IPS-15b (cell line): ENCODE measurements at regions not wholly inside any gene's neighbourhood (a gene's known extent, or its start where the extent isn't known, plus 50 kb on each side); places are given as distances from the start of the nearest gene placed in this dataset.

Source experiments
- H3K27me3 ChIP-seq: one replicate; pipeline ENCODE4 v1.6.1; 2013; ENCODE audit warnings: low read length; ENCODE audit not compliant: control insufficient read depth, insufficient read depth
- H3K36me3 ChIP-seq: one replicate; pipeline ENCODE4 v1.6.1; 2013; ENCODE audit warnings: low read length; ENCODE audit not compliant: control insufficient read depth, insufficient read depth
- H3K4me1 ChIP-seq: one replicate; pipeline ENCODE4 v1.6.1; 2013; ENCODE audit warnings: mild to moderate bottlenecking, low read length; ENCODE audit not compliant: control insufficient read depth, insufficient read depth
- H3K4me3 ChIP-seq: one replicate; pipeline ENCODE4 v1.5.1; 2013; ENCODE audit warnings: low read depth, low read length
- H3K9ac ChIP-seq: one replicate; pipeline ENCODE4 v1.6.1; 2013; ENCODE audit warnings: low read depth, mild to moderate bottlenecking, low read length
- H3K9me3 ChIP-seq: one replicate; pipeline ENCODE4 v1.6.1; 2013; ENCODE audit warnings: mild to moderate bottlenecking, low read length; ENCODE audit not compliant: control insufficient read depth, insufficient read depth

- Histone ChIP-seq H3K9me3 (no peaks in the 10 kb centered on the region), H3K36me3 (no peaks in the 10 kb centered on the region), H3K9ac (no peak overlapping the region), H3K27me3 (no peaks in the 10 kb centered on the region), H3K4me1 (peaks cover 6% of the 10 kb centered on the region), H3K4me3 (no peak overlapping the region)
Measured at GRCh38 chr1:216997831-216998230, 274.6 kb upstream of the ESRRG start.

GRCh38 chr1:216997069-216997468 is 273.8 kb upstream of the ESRRG start:
- H3K9ac ChIP-seq: no peak overlapping the region
- H3K9me3 ChIP-seq: no peaks in the 10 kb centered on the region
- no peaks in the 10 kb centered on the region for H3K27me3 ChIP-seq
- peaks cover 6% of the 10 kb centered on the region for H3K4me1 ChIP-seq
- H3K4me3 ChIP-seq: no peak overlapping the region
- H3K36me3 ChIP-seq: no peaks in the 10 kb centered on the region

GRCh38 chr1:216984536-216984935 is 261.3 kb upstream of the ESRRG start:
- Histone ChIP-seq H3K9me3 (no peaks in the 10 kb centered on the region), H3K9ac (no peak overlapping the region), H3K4me3 (no peak overlapping the region), H3K36me3 (no peaks in the 10 kb centered on the region), H3K4me1 (peaks cover 2% of the 10 kb centered on the region), H3K27me3 (no peaks in the 10 kb centered on the region)

- Histone ChIP-seq H3K4me3 (no peak overlapping the region), H3K4me1 (peaks cover 2% of the 10 kb centered on the region), H3K27me3 (no peaks in the 10 kb centered on the region), H3K9ac (no peak overlapping the region), H3K9me3 (no peaks in the 10 kb centered on the region), H3K36me3 (no peaks in the 10 kb centered on the region)
Measured at GRCh38 chr1:216983823-216984222, 260.6 kb upstream of the ESRRG start.

GRCh38 chr1:216961516-216961915 is 238.3 kb upstream of the ESRRG start:
- no peaks in the 10 kb centered on the region for H3K9me3 ChIP-seq
- no peak overlapping the region for H3K9ac ChIP-seq
- H3K4me1 ChIP-seq: no peaks in the 10 kb centered on the region
- no peaks in the 10 kb centered on the region for H3K27me3 ChIP-seq
- H3K36me3 ChIP-seq: no peaks in the 10 kb centered on the region
- H3K4me3 ChIP-seq: no peak overlapping the region

GRCh38 chr1:216960716-216961115 is 237.5 kb upstream of the ESRRG start:
- no peaks in the 10 kb centered on the region for H3K9me3 ChIP-seq
- no peaks in the 10 kb centered on the region for H3K27me3 ChIP-seq
- H3K9ac ChIP-seq: no peak overlapping the region
- H3K36me3 ChIP-seq: no peaks in the 10 kb centered on the region
- H3K4me1 ChIP-seq: no peaks in the 10 kb centered on the region
- H3K4me3 ChIP-seq: no peak overlapping the region

- Histone ChIP-seq H3K27me3 (no peaks in the 10 kb centered on the region), H3K36me3 (no peaks in the 10 kb centered on the region), H3K4me3 (no peak overlapping the region), H3K9ac (no peak overlapping the region), H3K9me3 (no peaks in the 10 kb centered on the region), H3K4me1 (no peaks in the 10 kb centered on the region)
Measured at GRCh38 chr1:216958569-216958968, 235.3 kb upstream of the ESRRG start.

GRCh38 chr1:216953495-216953894 is 230.3 kb upstream of the ESRRG start:
- Histone ChIP-seq H3K4me1 (peaks cover 16% of the 10 kb centered on the region), H3K4me3 (no peak overlapping the region), H3K9me3 (no peaks in the 10 kb centered on the region), H3K36me3 (no peaks in the 10 kb centered on the region), H3K27me3 (no peaks in the 10 kb centered on the region), H3K9ac (no peak overlapping the region)

GRCh38 chr1:216952864-216953263 is 229.6 kb upstream of the ESRRG start:
- peaks cover 18% of the 10 kb centered on the region for H3K4me1 ChIP-seq
- H3K9me3 ChIP-seq: no peaks in the 10 kb centered on the region
- H3K4me3 ChIP-seq: no peak overlapping the region
- no peak overlapping the region for H3K9ac ChIP-seq
- H3K27me3 ChIP-seq: no peaks in the 10 kb centered on the region
- no peaks in the 10 kb centered on the region for H3K36me3 ChIP-seq

GRCh38 chr1:216945538-216946080 is 222.4 kb upstream of the ESRRG start:
- Histone ChIP-seq H3K36me3 (no peaks in the 10 kb centered on the region), H3K4me1 (peaks cover 22% of the 10 kb centered on the region), H3K27me3 (no peaks in the 10 kb centered on the region), H3K9ac (no peak overlapping the region), H3K4me3 (no peak overlapping the region), H3K9me3 (no peaks in the 10 kb centered on the region)

- no peaks in the 10 kb centered on the region for H3K27me3 ChIP-seq
- H3K4me3 ChIP-seq: no peak overlapping the region
- no peaks in the 10 kb centered on the region for H3K36me3 ChIP-seq
- H3K4me1 ChIP-seq: peaks cover 22% of the 10 kb centered on the region
- no peaks in the 10 kb centered on the region for H3K9me3 ChIP-seq
- no peak overlapping the region for H3K9ac ChIP-seq
Measured at GRCh38 chr1:216944864-216945510, 221.8 kb upstream of the ESRRG start.

- Histone ChIP-seq H3K36me3 (no peaks in the 10 kb centered on the region), H3K9ac (no peak overlapping the region), H3K27me3 (no peaks in the 10 kb centered on the region), H3K4me1 (peaks cover 27% of the 10 kb centered on the region), H3K4me3 (no peak overlapping the region), H3K9me3 (no peaks in the 10 kb centered on the region)
Measured at GRCh38 chr1:216937491-216937890, 214.3 kb upstream of the ESRRG start.
